ENCODE measurements at regions not wholly inside any gene's neighbourhood (a gene's known extent, or its start where the extent isn't known, plus 50 kb on each side); places are given as distances from the start of the nearest gene placed in this dataset.

GRCh38 chr9:18114559-18115475 is 359.1 kb upstream of the ADAMTSL1 start:
- no peak for DNase-seq (ENCODE audit: low spot score)
- intact Hi-C loops (cut with DNase I) = no loop called here

DNA sequence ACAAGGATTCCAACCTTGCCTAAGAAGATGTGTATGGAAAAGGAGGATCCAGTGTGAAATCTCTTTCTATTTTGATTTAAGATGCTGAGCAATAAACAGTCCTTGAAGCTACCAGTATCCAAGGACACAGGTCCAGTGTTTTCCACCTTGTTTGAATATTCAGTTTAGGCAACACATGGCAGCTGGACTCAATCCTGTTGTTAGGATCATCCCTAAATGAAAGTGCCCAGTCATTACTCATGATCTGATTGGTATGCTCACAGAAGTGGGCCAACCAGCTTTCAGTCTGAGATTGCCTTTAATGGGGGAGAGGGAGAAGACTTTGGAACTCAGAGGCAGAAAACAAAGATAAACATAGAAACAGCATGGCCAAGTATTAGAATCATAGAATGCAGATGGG is 355.7 kb upstream of the ADAMTSL1 start:
- intact Hi-C loops (cut with DNase I) = no loop called here
- DNase-seq (ENCODE audit: low spot score) = no peak

GRCh38 chr9:18122171-18122570 is 351.8 kb upstream of the ADAMTSL1 start:
- DNase-seq (ENCODE audit: low spot score) = no peak
- intact Hi-C loops (cut with DNase I) = loop anchor here in 1 of 2 donors (10.0 kb wide), 1 partner anchor 57 kb away; no protein-coding TSS in a partner anchor

- intact Hi-C loops (cut with DNase I) = loop anchor here in 1 of 2 donors (10.0 kb wide), 1 partner anchor 60 kb away; no protein-coding TSS in a partner anchor
- no peak for DNase-seq (ENCODE audit: low spot score)
Measured at GRCh38 chr9:18124760-18125159, 349.2 kb upstream of the ADAMTSL1 start.

DNA sequence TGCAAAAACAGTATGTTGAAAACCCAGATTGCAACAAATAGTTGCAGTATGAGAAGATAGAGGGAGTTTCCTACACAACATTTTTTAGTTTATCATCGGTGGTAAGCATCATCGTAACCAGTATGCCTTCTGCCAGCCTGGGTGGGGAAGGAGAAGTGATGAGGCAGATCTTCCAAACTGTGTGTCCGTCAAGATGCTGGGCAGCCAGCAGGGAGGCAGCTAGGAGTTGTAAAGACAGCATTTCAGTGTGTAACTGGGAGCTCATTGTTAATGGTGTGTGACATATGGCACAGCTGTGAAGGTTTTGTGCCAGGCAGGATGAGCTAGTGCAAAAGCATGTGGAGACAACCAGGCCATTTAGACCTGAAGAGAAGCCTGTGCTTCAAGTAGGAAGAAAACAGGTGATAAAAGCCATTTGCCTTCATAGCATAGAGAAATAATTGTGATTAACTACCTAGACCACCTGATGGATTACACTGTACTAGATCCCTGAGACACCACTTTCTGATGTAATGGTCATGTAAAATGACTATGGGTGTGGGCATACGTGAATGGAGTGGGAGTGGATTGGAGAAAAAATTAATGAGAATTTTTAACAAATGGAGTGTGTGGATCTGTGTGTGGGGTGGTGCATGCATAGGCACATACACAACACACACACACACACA is 347.0 kb upstream of the ADAMTSL1 start:
- no peak for DNase-seq (ENCODE audit: low spot score)
- intact Hi-C loops (cut with DNase I) = loop anchor here in 1 of 2 donors (10.0 kb wide), 1 partner anchor 62 kb away; no protein-coding TSS in a partner anchor

DNA sequence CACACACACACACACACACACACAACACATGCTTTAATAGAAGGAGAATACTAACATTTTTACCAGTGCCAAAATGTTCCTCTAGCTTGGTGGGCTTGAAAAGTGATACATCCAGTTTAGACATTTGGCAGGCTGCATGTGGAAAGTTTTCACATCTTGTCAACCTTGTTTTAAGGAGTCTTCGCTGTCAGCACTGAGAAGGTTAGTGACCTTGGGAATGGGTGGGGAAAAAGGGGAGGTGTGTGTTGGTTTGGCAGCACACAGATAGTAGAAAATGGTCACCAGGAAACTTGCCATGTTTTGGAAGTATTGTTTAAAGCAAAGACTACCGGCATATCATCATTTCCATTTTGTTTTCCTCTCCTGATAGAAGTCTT is 346.5 kb upstream of the ADAMTSL1 start:
- DNase-seq (ENCODE audit: low spot score) = no peak
- intact Hi-C loops (cut with DNase I) = loop anchor here in 1 of 2 donors (10.0 kb wide), 1 partner anchor 63 kb away; no protein-coding TSS in a partner anchor

DNA sequence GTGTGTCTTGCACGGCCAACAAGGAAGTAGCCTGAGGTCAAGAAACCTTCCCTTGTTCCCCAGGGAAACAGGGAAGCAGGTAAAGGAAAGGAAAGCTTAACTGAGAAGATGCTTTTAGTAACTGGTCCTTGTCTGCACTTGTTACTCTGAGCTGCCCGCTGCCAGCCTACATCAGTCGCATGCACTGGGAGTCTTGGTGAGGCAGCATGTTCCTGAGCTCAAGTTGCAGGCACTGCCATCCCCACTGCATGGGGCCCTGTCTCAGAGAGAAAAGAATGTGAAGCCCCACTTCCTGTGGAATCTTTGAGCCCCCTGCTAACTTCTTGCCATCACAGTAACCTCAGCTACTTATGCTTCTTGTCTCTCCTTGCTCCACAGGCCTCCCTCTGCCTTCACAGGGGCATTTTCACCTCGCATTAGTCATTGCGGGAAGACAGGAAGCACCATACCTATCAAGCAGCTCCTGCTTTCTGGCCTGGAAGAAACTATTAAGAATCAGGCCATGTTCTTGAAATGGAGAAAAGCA is 344.1 kb upstream of the ADAMTSL1 start:
- DNase-seq (ENCODE audit: low spot score) = no peak

DNA sequence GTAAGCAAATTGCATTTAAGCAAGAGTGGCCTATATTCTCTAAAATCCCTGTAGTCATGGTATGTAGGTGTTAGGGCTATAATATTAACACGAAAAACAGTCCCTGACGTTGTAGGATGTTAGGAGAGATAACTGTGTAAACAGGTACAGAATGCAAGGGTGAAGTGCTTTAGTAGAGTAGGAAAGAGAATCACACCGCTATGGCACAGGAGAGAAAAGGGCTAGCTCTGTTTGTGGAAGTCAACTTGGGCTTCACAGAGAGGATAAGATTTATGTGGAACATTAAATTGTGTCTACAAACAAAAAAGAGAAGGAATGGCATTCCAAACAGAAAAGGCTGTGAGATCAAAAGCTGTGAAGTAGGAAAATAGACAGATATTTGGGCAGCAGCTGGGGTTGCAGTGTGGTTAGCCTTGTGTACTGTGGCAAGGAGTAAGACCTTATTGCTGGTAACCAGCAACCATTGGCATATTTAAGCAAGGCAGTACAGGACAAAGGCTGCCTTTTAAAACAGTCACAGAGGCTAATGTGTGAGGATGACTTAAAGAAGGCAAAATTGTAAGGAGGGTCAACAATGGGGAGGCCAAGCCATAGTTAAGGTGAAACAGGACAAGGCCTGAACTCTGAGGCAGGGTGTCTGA is 337.5 kb upstream of the ADAMTSL1 start:
- no peak for DNase-seq (ENCODE audit: low spot score)
- intact Hi-C loops (cut with DNase I) = no loop called here

More for the DNA sequence above, 344.1 kb upstream of the ADAMTSL1 start:
- intact Hi-C loops (cut with DNase I) = loop anchor here in 1 of 2 donors (10.0 kb wide), 1 partner anchor 65 kb away; no protein-coding TSS in a partner anchor

GRCh38 chr9:18137815-18138214 is 336.1 kb upstream of the ADAMTSL1 start:
- intact Hi-C loops (cut with DNase I) = no loop called here
- DNase-seq (ENCODE audit: low spot score) = no peak

DNA sequence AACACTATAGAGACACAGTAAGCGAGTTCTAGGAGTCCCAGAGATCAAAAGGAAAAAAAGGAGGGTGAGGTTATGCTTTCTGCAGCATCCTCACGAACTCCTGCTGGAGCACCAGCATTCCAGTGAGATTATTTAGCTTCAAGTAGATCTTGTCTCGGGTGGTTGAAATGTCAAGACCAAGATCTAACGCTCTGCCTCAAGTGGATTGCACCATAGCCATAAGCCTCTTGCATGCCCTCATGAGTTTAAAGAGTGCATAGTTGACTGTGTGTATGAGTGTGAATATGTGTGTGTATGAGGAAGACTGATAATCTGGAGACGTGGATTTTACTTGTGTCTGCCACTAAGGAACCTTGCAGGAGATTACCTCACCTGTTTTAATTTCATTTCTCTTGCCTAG is 335.3 kb upstream of the ADAMTSL1 start:
- DNase-seq (ENCODE audit: low spot score) = no peak
- intact Hi-C loops (cut with DNase I) = no loop called here

DNA sequence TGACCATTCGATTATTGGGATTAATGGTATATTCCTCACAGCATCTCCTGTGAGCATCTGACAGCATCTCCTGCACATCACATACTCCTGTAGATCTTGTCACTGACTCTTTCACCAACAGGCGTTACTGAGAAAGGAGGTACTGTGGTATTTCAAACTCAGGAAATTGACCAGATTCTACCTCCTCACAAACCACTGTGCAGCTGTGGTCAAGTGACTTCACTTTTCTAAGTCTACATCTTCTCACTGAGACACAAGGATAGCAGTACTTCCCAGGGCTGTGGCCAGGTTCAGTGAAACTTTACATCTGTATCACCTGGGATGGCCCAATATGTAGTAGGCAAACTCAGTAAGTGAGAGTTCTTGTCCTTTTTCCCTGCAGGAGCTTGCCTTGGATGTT is 332.3 kb upstream of the ADAMTSL1 start:
- intact Hi-C loops (cut with DNase I) = no loop called here
- no peak for DNase-seq (ENCODE audit: low spot score)

DNA sequence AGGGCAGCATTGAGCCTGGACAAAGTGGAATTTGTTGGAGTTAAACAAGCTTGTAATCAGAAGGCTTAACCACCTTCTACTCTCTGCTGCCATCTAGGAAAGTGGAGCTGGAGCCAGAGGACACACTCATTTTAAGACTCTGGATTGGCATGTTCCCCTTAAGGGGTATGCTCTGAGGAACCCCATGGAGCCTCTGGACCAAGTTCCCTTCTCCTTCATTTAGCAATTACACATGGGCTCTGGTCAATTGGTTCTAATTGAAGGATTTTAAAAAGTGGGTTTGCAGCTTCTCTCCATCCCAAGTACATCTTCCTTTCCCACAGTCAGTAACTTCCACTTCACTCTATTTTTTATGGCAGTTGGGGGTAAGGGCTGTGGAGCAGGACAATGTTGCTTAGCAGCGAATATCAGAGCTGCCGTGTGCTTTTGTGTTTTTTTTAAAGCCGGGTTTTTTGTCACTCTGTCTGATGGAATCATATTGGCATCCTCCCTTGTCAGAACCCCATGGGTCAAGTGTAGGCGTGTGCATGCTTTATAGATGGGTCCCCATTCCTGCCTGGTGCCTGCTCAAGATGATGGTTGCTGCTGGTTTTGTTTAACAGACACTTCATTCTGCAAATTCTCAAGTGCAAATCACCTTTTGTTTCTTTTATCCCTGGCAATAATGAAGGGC is 330.7 kb upstream of the ADAMTSL1 start:
- intact Hi-C loops (cut with DNase I) = no loop called here
- DNase-seq (ENCODE audit: low spot score) = no peak

DNA sequence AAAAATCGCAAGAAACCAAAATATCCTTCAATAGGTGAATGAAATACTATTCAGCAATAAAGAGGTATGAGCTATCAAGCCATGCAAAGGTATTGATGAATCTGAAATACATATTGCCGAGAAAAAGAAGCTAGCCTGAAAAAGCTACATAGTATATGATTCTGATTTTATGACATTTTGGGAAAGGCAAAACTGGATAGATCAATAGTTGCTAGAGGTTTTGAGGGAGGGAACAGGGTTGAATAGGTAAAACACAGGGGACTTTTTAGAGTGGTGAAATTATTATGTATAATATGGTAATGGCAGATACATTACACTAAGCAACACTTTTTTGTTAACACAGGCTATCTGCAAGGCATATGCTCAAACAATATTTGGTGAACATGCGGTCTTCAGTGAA is 327.6 kb upstream of the ADAMTSL1 start:
- intact Hi-C loops (cut with DNase I) = no loop called here
- DNase-seq (ENCODE audit: low spot score) = no peak

DNA sequence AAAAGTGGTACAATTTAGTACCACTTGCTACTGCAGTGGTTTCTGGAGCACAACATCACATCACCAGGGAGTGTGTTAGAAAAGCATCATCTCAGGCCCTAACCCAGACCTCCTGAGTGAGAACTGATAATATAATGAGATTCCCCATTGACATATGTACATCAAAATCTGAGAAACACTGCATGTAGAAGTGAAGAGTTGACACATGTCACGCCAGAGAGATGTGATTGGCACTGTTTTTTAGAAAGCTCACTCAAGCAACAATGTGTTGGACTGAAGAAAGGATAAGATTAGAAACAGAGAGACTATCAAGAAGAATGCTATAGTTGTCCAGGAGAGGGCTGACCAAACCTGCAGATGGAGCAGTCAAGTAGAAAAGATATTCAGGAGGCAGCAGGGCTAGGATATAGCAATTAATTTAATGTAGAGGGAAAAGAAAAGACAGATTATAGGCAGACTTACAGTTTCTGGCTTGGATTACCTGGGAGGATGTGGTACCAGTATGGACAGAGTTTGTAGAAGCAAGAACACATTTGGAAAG is 324.4 kb upstream of the ADAMTSL1 start:
- intact Hi-C loops (cut with DNase I) = no loop called here
- DNase-seq (ENCODE audit: low spot score) = no peak

DNA sequence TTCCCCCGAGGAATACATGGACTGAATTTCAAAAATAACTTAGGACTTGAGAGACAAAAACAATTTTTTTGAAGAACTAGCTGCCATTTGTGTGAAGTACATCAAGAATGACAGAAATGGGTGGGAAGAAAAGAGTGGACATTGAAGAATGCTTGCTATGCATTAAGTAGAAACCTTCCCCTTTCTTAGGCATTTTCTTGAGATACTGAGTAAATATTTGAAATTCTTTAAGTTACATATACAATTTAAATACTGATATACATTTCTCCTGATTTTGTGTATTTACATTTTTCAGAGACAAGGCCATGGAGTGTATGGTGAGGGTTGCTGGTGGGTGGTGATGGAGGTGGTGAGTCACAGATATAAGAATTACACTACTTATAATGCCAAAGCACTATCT is 319.3 kb upstream of the ADAMTSL1 start:
- intact Hi-C loops (cut with DNase I) = no loop called here
- no peak for DNase-seq (ENCODE audit: low spot score)

GRCh38 chr9:18159254-18159653 is 314.7 kb upstream of the ADAMTSL1 start:
- intact Hi-C loops (cut with DNase I) = no loop called here
- DNase-seq (ENCODE audit: low spot score) = no peak

DNA sequence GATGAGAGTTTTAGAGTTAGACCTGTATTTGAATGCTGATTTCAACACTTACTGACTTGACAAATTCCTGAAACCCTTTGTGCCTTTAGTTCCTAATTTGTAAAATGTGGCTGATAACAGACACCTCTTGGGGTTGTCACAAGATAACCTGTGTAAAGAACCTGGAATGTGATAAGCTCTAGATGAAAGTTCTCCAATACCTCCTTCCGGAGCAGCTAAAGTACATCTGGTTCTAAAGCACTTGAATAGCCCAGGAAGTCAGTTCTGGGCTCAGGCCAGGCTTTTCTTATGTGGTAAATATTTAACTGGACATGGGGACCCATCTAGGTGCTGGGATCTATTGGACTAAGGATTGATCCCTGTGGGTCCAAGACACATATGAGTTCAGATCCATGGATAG is 310.8 kb upstream of the ADAMTSL1 start:
- DNase-seq (ENCODE audit: low spot score) = no peak
- intact Hi-C loops (cut with DNase I) = no loop called here

DNA sequence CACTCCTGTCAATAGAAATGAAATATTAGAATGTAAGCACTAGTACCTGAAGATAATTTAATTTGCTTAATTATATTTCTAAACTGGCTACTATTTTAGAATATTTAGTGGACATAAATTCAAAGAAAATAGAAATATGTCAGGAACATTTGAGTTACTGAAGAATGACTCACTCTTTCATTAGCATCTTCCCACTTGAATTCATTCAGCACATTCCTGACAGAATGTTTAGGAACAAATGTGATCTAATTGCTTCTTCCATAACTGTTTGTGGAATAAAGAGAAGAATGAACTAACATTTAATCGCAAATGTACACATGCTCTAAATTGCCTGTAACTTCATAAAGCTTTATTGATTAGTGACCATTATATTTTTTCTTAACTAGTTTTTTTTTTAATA is 306.2 kb upstream of the ADAMTSL1 start:
- no peak for DNase-seq (ENCODE audit: low spot score)
- intact Hi-C loops (cut with DNase I) = no loop called here

DNA sequence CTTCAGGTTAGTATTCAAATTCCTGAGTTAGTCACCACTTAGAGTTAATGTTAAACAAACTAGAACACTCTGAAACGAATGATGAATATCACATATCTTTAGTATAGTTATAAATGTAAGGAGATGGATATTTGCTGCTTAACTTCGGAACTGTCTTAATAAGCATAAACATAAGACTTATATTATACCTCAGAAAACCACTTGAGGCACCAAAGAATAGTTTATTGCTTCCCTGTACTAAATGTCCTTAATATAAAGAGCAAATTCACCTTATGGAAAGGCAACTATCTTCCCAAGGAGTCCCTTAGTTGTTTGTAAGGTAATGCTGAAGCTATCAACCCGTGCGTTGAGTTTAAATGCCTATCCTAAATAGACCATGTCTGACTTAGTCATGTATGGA is 300.0 kb upstream of the ADAMTSL1 start:
- intact Hi-C loops (cut with DNase I) = no loop called here
- no peak for DNase-seq (ENCODE audit: low spot score)

All from posterior vena cava (tissue), 2 donors.